Heart left ventricle (tissue), 13 donors: ENCODE measurements at regions not wholly inside any gene's neighbourhood (a gene's known extent, or its start where the extent isn't known, plus 50 kb on each side); places are given as distances from the start of the nearest gene placed in this dataset.

Experiments
- CTCF ChIP-seq, 12 donors: fragments of 200-600 bp; sonication (generic) in 4 of 12; IDR thresholded peaks; one replicate each; pipeline versions ENCODE4 v1.5.0 to v1.8.0; 2018 to 2022; ENCODE audit warnings: antibody characterized with exemption in 12 of 12, mild to moderate bottlenecking in 5 of 12
- POLR2A ChIP-seq, 2 donors: fragments of 450-650 bp; IDR thresholded peaks; one replicate each; pipeline ENCODE4 v1.6.1; 2017; ENCODE audit warnings: antibody characterized with exemption in 2 of 2, mild to moderate bottlenecking in 2 of 2, moderate library complexity in 2 of 2
- donor health status: ischemic (EF 13 %, LVEDD 7.1; RV severe dilation, severe dysfunction).
- donor health status: DM: no; HTN: yes; CAD: no.
- donor health status: DM: no; HTN: no; CAD: no.
- donor health status: ischemic (EF 25% LVEDD 6.9; RV normal size, moderate dysfunction).
- donor health status: ischemic (EF 25% LVEDD 5.7; RV mildly dilated, moderate dysfunction).
- donor health status: ischemic (EF 35%, LVEDD 5.7; RV mildly dilated, moderate dysfunction).
- donor health status: nonischemic (EF 11% LVEDD 7.7; RV severe dilation, severe dysfunction).
- donor health status: DM: yes; HTN: yes; CAD: no.
- donor health status: PGD.
- donor health status: ischemic (EF 29% LVEDD 5.4; RV normal size, mild dysfunction).
- donor health status: nonischemic (EF 23%, LVEDD 6.1; RV moderate dilation, normal function).

GRCh38 chr9:95756101-95756500 is 119.4 kb upstream of the ERCC6L2 start:
- TF ChIP-seq CTCF (IDR thresholded peaks at IDR 0.05) (no peak), POLR2A (IDR thresholded peaks at IDR 0.05) (no peak)
